ENCODE measurements at regions not wholly inside any gene's neighbourhood (a gene's known extent, or its start where the extent isn't known, plus 50 kb on each side); places are given as distances from the start of the nearest gene placed in this dataset.

- peaks cover 22 to 24% of the 10 kb centered on the region in 2 experiments for H3K4me1 ChIP-seq (replicated peaks in 1 of 2; ENCODE audit: control insufficient read depth in 2 of 2, insufficient read depth in 2 of 2, low read length in 2 of 2)
- peak overlapping the region; percentile 78 for H2AFZ ChIP-seq (ENCODE audit: low read depth, low read length)
- peak in 1 of 4 experiments; percentile 27 for DNase-seq (ENCODE audit: extremely low read depth in 1 of 4, low spot score in 3 of 4)
- H3K9me3 ChIP-seq (replicated peaks; ENCODE audit: control insufficient read depth, insufficient read depth, low read depth, low read length): no peaks in the 10 kb centered on the region
- H3K27ac ChIP-seq (ENCODE audit: extremely low read depth, low read depth, low read length): peak overlapping the region; percentile 33; the same call in 2 of the 3 replicates
- intact Hi-C loops (cut with micrococcal nuclease) (no loop called here), in situ Hi-C loops (cut with MboI) (no loop called here)
- no peaks in the 10 kb centered on the region for H3K36me3 ChIP-seq (ENCODE audit: control insufficient read depth, insufficient read depth, low read length)
- ChIA-PET POLR2A (no interaction called here), CTCF (ENCODE audit: low intra/inter-chr PET ratio) (no interaction called here)
- no TSS peak for BruUV-seq (replicated peaks)
- H3K9ac ChIP-seq (ENCODE audit: insufficient read depth in 1 of 2, low read depth in 2 of 2, low read length in 2 of 2): peak overlapping the region; percentile 25 to 84; a peak in 3 of 4 replicates
- no peaks in the 10 kb centered on the region for H3K9me1 ChIP-seq (ENCODE audit: control insufficient read depth, insufficient read depth, low read length)
- no peak overlapping the region for H3K4me3 ChIP-seq
- 27% methylated on average over 10 of the region's 10 CpGs for WGBS (ENCODE audit: insufficient coverage, low coverage, missing lambda C conversion rate)
- H3K27me3 ChIP-seq (ENCODE audit: control insufficient read depth in 2 of 2, insufficient read depth in 2 of 2, low read length in 2 of 2): no peaks in the 10 kb centered on the region
- peaks cover 2% of the 10 kb centered on the region; the same call in 1 of the 3 replicates for H3K79me2 ChIP-seq (ENCODE audit: control insufficient read depth, insufficient read depth, low read length)
- no peaks in the 10 kb centered on the region for H4K20me1 ChIP-seq (replicated peaks; ENCODE audit: control insufficient read depth, insufficient read depth, low read length)
- H3K4me2 ChIP-seq (ENCODE audit: insufficient read depth, low read length): peak overlapping the region; percentile 37
- ATAC-seq: peak; percentile 51
- FAIRE-seq: no peak
- peak; percentile 48; the same call in 1 of the 2 replicates for TF ChIP-seq ZNF134 (CRISPR knock-in tag; conservative IDR thresholded peaks at IDR 0.05)
- no peak for TF ChIP-seq ZBTB40 (IDR thresholded peaks at IDR 0.05)
- no peak for TF ChIP-seq ZBTB40 (CRISPR knock-in tag; IDR thresholded peaks at IDR 0.05)
- TF ChIP-seq TEAD2 (tag; IDR thresholded peaks at IDR 0.05): no peak
- no peak for TF ChIP-seq KHSRP (IDR thresholded peaks at IDR 0.05)
- no peak for TF ChIP-seq MYNN (IDR thresholded peaks at IDR 0.05)
- no peak for TF ChIP-seq MYNN (CRISPR knock-in tag; IDR thresholded peaks at IDR 0.05)
- TF ChIP-seq ZBTB26 (CRISPR knock-in tag; IDR thresholded peaks at IDR 0.05): no peak
- TF ChIP-seq, protein P1, sequence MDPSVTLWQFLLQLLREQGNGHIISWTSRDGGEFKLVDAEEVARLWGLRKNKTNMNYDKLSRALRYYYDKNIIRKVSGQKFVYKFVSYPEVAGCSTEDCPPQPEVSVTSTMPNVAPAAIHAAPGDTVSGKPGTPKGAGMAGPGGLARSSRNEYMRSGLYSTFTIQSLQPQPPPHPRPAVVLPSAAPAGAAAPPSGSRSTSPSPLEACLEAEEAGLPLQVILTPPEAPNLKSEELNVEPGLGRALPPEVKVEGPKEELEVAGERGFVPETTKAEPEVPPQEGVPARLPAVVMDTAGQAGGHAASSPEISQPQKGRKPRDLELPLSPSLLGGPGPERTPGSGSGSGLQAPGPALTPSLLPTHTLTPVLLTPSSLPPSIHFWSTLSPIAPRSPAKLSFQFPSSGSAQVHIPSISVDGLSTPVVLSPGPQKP (CRISPR knock-in tag; IDR thresholded peaks at IDR 0.05): no peak
Measured at GRCh38 chr14:100393362-100393761, 70.2 kb downstream of the SLC25A47 start.
